GM23338 (cell line): ENCODE measurements at regions not wholly inside any gene's neighbourhood (a gene's known extent, or its start where the extent isn't known, plus 50 kb on each side); places are given as distances from the start of the nearest gene placed in this dataset.
A peak's percentile ranks its signal among the peaks of the same experiment; 100 is the strongest.

ENCODE experiments used
- ATAC-seq: fragments of 200-7000 bp; cut with Tn5 transposase; 3 replicates; pipeline ENCODE4 v1.9.1; 2020
- DNase-seq: peaks from one replicate; pipeline ENCODE4 v3.0.0-alpha.2; 2015; ENCODE audit warnings: low spot score
- H2AFZ ChIP-seq: fragments of 200-600 bp; sonication (generic); 2 replicates; pipeline ENCODE4 v1.8.0; 2016; ENCODE audit warnings: antibody characterized with exemption, mild to moderate bottlenecking, moderate library complexity
- H3F3A ChIP-seq: fragments of 200-600 bp; sonication (generic); replicated peaks from 2 replicates; pipeline ENCODE4 v1.8.0; 2017; ENCODE audit warnings: antibody characterized with exemption, mixed run types, low read depth
- H3K27ac ChIP-seq: fragments of 200-600 bp; sonication (generic); 2 replicates; pipeline ENCODE4 v1.6.1; 2016; ENCODE audit warnings: low read depth
- H3K27me3 ChIP-seq: fragments of 200-600 bp; sonication (generic); 2 replicates; pipeline ENCODE4 v1.8.0; 2016; ENCODE audit warnings: mild to moderate bottlenecking, mixed run types, moderate library complexity; ENCODE audit not compliant: insufficient read depth
- H3K36me3 ChIP-seq: fragments of 200-600 bp; sonication (generic); 2 replicates; pipeline ENCODE4 v1.8.0; 2016; ENCODE audit warnings: mild to moderate bottlenecking; ENCODE audit not compliant: insufficient read depth
- H3K4me1 ChIP-seq: fragments of 200-600 bp; sonication (generic); 2 replicates; pipeline ENCODE4 v1.8.0; 2016; ENCODE audit warnings: mild to moderate bottlenecking, moderate library complexity; ENCODE audit not compliant: insufficient read depth
- H3K4me2 ChIP-seq: fragments of 200-600 bp; sonication (generic); 2 replicates; pipeline ENCODE4 v1.7.1; 2017; ENCODE audit warnings: mixed run types
- H3K4me3 ChIP-seq: fragments of 200-600 bp; sonication (generic); 2 replicates; pipeline ENCODE4 v1.6.1; 2016; ENCODE audit warnings: mixed run types
- H3K79me2 ChIP-seq: fragments of 200-600 bp; sonication (generic); replicated peaks from 2 replicates; pipeline ENCODE4 v1.8.0; 2017; ENCODE audit warnings: mild to moderate bottlenecking; ENCODE audit not compliant: insufficient read depth
- H3K9me2 ChIP-seq: fragments of 200-600 bp; sonication (generic); 2 replicates; pipeline ENCODE4 v1.8.0; 2017; ENCODE audit not compliant: insufficient read depth
- H4K20me1 ChIP-seq: fragments of 200-600 bp; sonication (generic); replicated peaks from 2 replicates; pipeline ENCODE4 v1.8.0; 2017; ENCODE audit warnings: mild to moderate bottlenecking; ENCODE audit not compliant: insufficient read depth
- H3K27ac Mint-ChIP-seq: 2 replicates; pipeline ENCODE4 v1.8.0; 2020; ENCODE audit warnings: inconsistent platforms, mild to moderate bottlenecking, moderate library complexity, mixed read lengths
- H3K27me3 Mint-ChIP-seq: 3 replicates; pipeline ENCODE4 v1.8.0; 2022; ENCODE audit warnings: low read depth, mild to moderate bottlenecking, moderate library complexity, mixed read lengths, inconsistent platforms; ENCODE audit not compliant: insufficient read depth, poor library complexity
- H3K36me3 Mint-ChIP-seq: 3 replicates; pipeline ENCODE4 v1.8.0; 2021; ENCODE audit warnings: low read depth, mild to moderate bottlenecking, inconsistent platforms, moderate library complexity, mixed read lengths
- H3K4me1 Mint-ChIP-seq: 3 replicates; pipeline ENCODE4 v1.8.0; 2020; ENCODE audit warnings: mild to moderate bottlenecking, inconsistent platforms, mixed read lengths
- H3K4me3 Mint-ChIP-seq: 3 replicates; pipeline ENCODE4 v1.8.0; 2021; ENCODE audit warnings: moderate library complexity, mild to moderate bottlenecking, inconsistent platforms, mixed read lengths
- H3K9me3 Mint-ChIP-seq: 3 replicates; pipeline ENCODE4 v1.8.0; 2020; ENCODE audit warnings: moderate library complexity, mild to moderate bottlenecking, inconsistent platforms, mixed read lengths
- CREB1 ChIP-seq: fragments of 250-450 bp; sonication (Bioruptor Pico); IDR thresholded peaks from 2 replicates; pipeline ENCODE4 v1.5.0; 2020; ENCODE audit warnings: low read depth, mild to moderate bottlenecking, moderate library complexity
- EZH2 ChIP-seq: fragments of 200-600 bp; sonication (generic); IDR thresholded peaks from one replicate; pipeline ENCODE4 v1.8.0; 2017; ENCODE audit warnings: antibody characterized with exemption, mild to moderate bottlenecking, low read depth; ENCODE audit not compliant: unreplicated experiment
- EZH2phosphoT487 ChIP-seq: fragments of 200-600 bp; sonication (generic); IDR thresholded peaks from one replicate; pipeline ENCODE4 v1.8.1; 2018; ENCODE audit warnings: antibody characterized with exemption; ENCODE audit not compliant: unreplicated experiment
- JUNB ChIP-seq: IDR thresholded peaks from one replicate; pipeline ENCODE4 v1.6.1; 2016; ENCODE audit warnings: antibody characterized with exemption; ENCODE audit not compliant: unreplicated experiment
- NANOG ChIP-seq: IDR thresholded peaks from 2 replicates; pipeline ENCODE4 v1.6.1; 2016; ENCODE audit warnings: antibody characterized with exemption, borderline replicate concordance
- POLR2AphosphoS5 ChIP-seq: IDR thresholded peaks from 2 replicates; pipeline ENCODE4 v1.6.1; 2016; ENCODE audit warnings: antibody characterized with exemption, low read depth
- STAT1 ChIP-seq: IDR thresholded peaks from one replicate; pipeline ENCODE4 v1.6.1; 2016; ENCODE audit warnings: antibody characterized with exemption; ENCODE audit not compliant: unreplicated experiment
- ZNF114 ChIP-seq: fragments of 250-450 bp; sonication (Bioruptor Pico); IDR thresholded peaks from 2 replicates; pipeline ENCODE4 v1.5.0; 2020; ENCODE audit warnings: mild to moderate bottlenecking, moderate library complexity
- ZNF331 ChIP-seq: fragments of 250-450 bp; sonication (Bioruptor Pico); IDR thresholded peaks from 2 replicates; pipeline ENCODE4 v1.5.0; 2020; ENCODE audit warnings: low read depth, mild to moderate bottlenecking, moderate library complexity
- TF ChIP-seq, protein P1 (sequence below): fragments of 250-450 bp; sonication (Bioruptor Pico); IDR thresholded peaks from 2 replicates; pipeline ENCODE4 v1.5.0; 2020; ENCODE audit warnings: mild to moderate bottlenecking, moderate library complexity
- TF ChIP-seq, protein P2 (sequence below): IDR thresholded peaks from one replicate; pipeline ENCODE4 v1.6.1; 2018; ENCODE audit warnings: antibody characterized with exemption; ENCODE audit not compliant: unreplicated experiment
- TF ChIP-seq, protein P3 (sequence below), 2 experiments: fragments of 200-600 bp in 1 of 2; sonication (generic) in 1 of 2; conservative IDR thresholded peaks; 2 replicates each; pipeline versions ENCODE4 v1.5.1 to v1.6.1; 2016 to 2017; ENCODE audit warnings: antibody characterized with exemption in 2 of 2, low read depth in 2 of 2, mild to moderate bottlenecking in 2 of 2, moderate library complexity in 1 of 2
- TF ChIP-seq, protein P4 (sequence below): IDR thresholded peaks from 2 replicates; pipeline ENCODE4 v1.6.1; 2016; ENCODE audit warnings: antibody characterized with exemption

DNA sequence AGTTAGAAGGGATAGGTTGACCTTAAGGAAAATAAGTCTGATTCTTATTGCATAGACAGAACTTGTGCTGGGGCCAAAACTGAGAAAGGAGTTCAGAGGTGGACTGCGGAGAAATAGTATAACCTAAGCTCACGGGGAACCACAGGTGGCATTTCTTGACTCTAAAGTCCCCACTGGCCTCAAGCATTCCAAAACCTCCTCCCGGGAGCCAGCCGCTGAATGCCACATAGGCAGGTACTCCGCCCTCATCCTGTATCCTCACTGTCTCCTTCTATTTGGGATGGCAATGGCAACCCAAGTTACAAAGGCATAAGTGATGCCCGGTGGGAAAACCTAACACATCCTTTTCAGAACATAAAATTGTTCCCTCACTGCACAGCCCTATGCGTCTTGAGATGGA is 173.0 kb downstream of the SP3 start:
- TF ChIP-seq POLR2AphosphoS5 (no peak), CREB1 (no peak), JUNB (no peak), NANOG (no peak), ZNF331 (CRISPR knock-in tag) (no peak), EZH2phosphoT487 (no peak), ZNF114 (CRISPR knock-in tag) (no peak), EZH2 (no peak), STAT1 (no peak)
- TF ChIP-seq, protein P1, sequence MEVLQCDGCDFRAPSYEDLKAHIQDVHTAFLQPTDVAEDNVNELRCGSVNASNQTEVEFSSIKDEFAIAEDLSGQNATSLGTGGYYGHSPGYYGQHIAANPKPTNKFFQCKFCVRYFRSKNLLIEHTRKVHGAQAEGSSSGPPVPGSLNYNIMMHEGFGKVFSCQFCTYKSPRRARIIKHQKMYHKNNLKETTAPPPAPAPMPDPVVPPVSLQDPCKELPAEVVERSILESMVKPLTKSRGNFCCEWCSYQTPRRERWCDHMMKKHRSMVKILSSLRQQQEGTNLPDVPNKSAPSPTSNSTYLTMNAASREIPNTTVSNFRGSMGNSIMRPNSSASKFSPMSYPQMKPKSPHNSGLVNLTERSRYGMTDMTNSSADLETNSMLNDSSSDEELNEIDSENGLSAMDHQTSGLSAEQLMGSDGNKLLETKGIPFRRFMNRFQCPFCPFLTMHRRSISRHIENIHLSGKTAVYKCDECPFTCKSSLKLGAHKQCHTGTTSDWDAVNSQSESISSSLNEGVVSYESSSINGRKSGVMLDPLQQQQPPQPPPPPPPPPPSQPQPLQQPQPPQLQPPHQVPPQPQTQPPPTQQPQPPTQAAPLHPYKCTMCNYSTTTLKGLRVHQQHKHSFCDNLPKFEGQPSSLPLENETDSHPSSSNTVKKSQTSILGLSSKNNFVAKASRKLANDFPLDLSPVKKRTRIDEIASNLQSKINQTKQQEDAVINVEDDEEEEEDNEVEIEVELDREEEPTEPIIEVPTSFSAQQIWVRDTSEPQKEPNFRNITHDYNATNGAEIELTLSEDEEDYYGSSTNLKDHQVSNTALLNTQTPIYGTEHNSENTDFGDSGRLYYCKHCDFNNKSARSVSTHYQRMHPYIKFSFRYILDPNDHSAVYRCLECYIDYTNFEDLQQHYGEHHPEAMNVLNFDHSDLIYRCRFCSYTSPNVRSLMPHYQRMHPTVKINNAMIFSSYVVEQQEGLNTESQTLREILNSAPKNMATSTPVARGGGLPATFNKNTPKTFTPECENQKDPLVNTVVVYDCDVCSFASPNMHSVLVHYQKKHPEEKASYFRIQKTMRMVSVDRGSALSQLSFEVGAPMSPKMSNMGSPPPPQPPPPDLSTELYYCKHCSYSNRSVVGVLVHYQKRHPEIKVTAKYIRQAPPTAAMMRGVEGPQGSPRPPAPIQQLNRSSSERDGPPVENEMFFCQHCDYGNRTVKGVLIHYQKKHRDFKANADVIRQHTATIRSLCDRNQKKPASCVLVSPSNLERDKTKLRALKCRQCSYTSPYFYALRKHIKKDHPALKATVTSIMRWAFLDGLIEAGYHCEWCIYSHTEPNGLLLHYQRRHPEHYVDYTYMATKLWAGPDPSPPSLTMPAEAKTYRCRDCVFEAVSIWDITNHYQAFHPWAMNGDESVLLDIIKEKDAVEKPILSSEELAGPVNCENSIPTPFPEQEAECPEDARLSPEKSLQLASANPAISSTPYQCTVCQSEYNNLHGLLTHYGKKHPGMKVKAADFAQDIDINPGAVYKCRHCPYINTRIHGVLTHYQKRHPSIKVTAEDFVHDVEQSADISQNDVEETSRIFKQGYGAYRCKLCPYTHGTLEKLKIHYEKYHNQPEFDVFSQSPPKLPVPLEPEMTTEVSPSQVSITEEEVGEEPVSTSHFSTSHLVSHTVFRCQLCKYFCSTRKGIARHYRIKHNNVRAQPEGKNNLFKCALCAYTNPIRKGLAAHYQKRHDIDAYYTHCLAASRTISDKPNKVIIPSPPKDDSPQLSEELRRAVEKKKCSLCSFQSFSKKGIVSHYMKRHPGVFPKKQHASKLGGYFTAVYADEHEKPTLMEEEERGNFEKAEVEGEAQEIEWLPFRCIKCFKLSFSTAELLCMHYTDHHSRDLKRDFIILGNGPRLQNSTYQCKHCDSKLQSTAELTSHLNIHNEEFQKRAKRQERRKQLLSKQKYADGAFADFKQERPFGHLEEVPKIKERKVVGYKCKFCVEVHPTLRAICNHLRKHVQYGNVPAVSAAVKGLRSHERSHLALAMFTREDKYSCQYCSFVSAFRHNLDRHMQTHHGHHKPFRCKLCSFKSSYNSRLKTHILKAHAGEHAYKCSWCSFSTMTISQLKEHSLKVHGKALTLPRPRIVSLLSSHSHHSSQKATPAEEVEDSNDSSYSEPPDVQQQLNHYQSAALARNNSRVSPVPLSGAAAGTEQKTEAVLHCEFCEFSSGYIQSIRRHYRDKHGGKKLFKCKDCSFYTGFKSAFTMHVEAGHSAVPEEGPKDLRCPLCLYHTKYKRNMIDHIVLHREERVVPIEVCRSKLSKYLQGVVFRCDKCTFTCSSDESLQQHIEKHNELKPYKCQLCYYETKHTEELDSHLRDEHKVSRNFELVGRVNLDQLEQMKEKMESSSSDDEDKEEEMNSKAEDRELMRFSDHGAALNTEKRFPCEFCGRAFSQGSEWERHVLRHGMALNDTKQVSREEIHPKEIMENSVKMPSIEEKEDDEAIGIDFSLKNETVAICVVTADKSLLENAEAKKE (CRISPR knock-in tag): no peak
- TF ChIP-seq, protein P2, sequence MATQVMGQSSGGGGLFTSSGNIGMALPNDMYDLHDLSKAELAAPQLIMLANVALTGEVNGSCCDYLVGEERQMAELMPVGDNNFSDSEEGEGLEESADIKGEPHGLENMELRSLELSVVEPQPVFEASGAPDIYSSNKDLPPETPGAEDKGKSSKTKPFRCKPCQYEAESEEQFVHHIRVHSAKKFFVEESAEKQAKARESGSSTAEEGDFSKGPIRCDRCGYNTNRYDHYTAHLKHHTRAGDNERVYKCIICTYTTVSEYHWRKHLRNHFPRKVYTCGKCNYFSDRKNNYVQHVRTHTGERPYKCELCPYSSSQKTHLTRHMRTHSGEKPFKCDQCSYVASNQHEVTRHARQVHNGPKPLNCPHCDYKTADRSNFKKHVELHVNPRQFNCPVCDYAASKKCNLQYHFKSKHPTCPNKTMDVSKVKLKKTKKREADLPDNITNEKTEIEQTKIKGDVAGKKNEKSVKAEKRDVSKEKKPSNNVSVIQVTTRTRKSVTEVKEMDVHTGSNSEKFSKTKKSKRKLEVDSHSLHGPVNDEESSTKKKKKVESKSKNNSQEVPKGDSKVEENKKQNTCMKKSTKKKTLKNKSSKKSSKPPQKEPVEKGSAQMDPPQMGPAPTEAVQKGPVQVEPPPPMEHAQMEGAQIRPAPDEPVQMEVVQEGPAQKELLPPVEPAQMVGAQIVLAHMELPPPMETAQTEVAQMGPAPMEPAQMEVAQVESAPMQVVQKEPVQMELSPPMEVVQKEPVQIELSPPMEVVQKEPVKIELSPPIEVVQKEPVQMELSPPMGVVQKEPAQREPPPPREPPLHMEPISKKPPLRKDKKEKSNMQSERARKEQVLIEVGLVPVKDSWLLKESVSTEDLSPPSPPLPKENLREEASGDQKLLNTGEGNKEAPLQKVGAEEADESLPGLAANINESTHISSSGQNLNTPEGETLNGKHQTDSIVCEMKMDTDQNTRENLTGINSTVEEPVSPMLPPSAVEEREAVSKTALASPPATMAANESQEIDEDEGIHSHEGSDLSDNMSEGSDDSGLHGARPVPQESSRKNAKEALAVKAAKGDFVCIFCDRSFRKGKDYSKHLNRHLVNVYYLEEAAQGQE: no peak
- TF ChIP-seq, protein P3, sequence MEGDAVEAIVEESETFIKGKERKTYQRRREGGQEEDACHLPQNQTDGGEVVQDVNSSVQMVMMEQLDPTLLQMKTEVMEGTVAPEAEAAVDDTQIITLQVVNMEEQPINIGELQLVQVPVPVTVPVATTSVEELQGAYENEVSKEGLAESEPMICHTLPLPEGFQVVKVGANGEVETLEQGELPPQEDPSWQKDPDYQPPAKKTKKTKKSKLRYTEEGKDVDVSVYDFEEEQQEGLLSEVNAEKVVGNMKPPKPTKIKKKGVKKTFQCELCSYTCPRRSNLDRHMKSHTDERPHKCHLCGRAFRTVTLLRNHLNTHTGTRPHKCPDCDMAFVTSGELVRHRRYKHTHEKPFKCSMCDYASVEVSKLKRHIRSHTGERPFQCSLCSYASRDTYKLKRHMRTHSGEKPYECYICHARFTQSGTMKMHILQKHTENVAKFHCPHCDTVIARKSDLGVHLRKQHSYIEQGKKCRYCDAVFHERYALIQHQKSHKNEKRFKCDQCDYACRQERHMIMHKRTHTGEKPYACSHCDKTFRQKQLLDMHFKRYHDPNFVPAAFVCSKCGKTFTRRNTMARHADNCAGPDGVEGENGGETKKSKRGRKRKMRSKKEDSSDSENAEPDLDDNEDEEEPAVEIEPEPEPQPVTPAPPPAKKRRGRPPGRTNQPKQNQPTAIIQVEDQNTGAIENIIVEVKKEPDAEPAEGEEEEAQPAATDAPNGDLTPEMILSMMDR (conservative IDR thresholded peaks at IDR 0.05; ENCODE audit: low read depth in 2 of 2): no peak
- TF ChIP-seq, protein P4, sequence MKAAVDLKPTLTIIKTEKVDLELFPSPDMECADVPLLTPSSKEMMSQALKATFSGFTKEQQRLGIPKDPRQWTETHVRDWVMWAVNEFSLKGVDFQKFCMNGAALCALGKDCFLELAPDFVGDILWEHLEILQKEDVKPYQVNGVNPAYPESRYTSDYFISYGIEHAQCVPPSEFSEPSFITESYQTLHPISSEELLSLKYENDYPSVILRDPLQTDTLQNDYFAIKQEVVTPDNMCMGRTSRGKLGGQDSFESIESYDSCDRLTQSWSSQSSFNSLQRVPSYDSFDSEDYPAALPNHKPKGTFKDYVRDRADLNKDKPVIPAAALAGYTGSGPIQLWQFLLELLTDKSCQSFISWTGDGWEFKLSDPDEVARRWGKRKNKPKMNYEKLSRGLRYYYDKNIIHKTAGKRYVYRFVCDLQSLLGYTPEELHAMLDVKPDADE: no peak
- H3K79me2 ChIP-seq: no peaks in the 10 kb centered on the region
- no peak overlapping the region for H3K4me2 ChIP-seq

More for the DNA sequence above, 173.0 kb downstream of the SP3 start:
- DNase-seq (peak; percentile 54), ATAC-seq (peak; percentile 61)
- peaks cover 26% of the 10 kb centered on the region for H3K4me1 ChIP-seq
- H3K9me2 ChIP-seq: no peaks in the 10 kb centered on the region
- no peaks in the 10 kb centered on the region for H3K27me3 Mint-ChIP-seq
- peaks cover 48% of the 10 kb centered on the region for H3K4me1 Mint-ChIP-seq
- H2AFZ ChIP-seq: no peak overlapping the region
- H4K20me1 ChIP-seq: no peaks in the 10 kb centered on the region
- no peak overlapping the region for H3K27ac ChIP-seq
- H3K4me3 ChIP-seq: no peak overlapping the region
- H3K27ac Mint-ChIP-seq: no peak overlapping the region
- no peak overlapping the region for H3K4me3 Mint-ChIP-seq
- no peaks in the 10 kb centered on the region for H3K27me3 ChIP-seq
- no peaks in the 10 kb centered on the region for H3K36me3 ChIP-seq
- no peaks in the 10 kb centered on the region for H3F3A ChIP-seq
- no peaks in the 10 kb centered on the region for H3K36me3 Mint-ChIP-seq
- H3K9me3 Mint-ChIP-seq: no peaks in the 10 kb centered on the region
